ENCODE measurements at regions not wholly inside any gene's neighbourhood (a gene's known extent, or its start where the extent isn't known, plus 50 kb on each side); places are given as distances from the start of the nearest gene placed in this dataset.

- Histone ChIP-seq H3K9me2 (ENCODE audit: low read depth, low read length) (no peaks in the 10 kb centered on the region), H3K4me1 (ENCODE audit: insufficient read depth, low read length, severe bottlenecking) (no peaks in the 10 kb centered on the region), H2AFZ (ENCODE audit: low read length) (no peak overlapping the region), H3K9me3 (ENCODE audit: low read length) (no peaks in the 10 kb centered on the region), H3K36me3 (ENCODE audit: insufficient read depth, low read length) (no peaks in the 10 kb centered on the region), H3K9ac (ENCODE audit: low read length) (no peak overlapping the region), H3K27me3 (ENCODE audit: insufficient read depth, low read length) (no peaks in the 10 kb centered on the region), H3F3A (ENCODE audit: insufficient read depth, low read length) (no peaks in the 10 kb centered on the region), H3K4me2 (ENCODE audit: low read length) (no peak overlapping the region), H3K79me2 (ENCODE audit: insufficient read depth, low read length) (no peaks in the 10 kb centered on the region), H3K27ac (ENCODE audit: low read depth, low read length, poor library complexity, severe bottlenecking) (no peak overlapping the region), H3K4me3 (ENCODE audit: low read depth, low read length, poor library complexity, severe bottlenecking) (no peak overlapping the region), H4K20me1 (ENCODE audit: insufficient read depth, low read length) (no peaks in the 10 kb centered on the region)
- TF ChIP-seq EZH2 (IDR thresholded peaks at IDR 0.05; ENCODE audit: borderline replicate concordance, low read length), result no peak
- TF ChIP-seq, protein P1, sequence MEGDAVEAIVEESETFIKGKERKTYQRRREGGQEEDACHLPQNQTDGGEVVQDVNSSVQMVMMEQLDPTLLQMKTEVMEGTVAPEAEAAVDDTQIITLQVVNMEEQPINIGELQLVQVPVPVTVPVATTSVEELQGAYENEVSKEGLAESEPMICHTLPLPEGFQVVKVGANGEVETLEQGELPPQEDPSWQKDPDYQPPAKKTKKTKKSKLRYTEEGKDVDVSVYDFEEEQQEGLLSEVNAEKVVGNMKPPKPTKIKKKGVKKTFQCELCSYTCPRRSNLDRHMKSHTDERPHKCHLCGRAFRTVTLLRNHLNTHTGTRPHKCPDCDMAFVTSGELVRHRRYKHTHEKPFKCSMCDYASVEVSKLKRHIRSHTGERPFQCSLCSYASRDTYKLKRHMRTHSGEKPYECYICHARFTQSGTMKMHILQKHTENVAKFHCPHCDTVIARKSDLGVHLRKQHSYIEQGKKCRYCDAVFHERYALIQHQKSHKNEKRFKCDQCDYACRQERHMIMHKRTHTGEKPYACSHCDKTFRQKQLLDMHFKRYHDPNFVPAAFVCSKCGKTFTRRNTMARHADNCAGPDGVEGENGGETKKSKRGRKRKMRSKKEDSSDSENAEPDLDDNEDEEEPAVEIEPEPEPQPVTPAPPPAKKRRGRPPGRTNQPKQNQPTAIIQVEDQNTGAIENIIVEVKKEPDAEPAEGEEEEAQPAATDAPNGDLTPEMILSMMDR (IDR thresholded peaks at IDR 0.05; ENCODE audit: low read length), result no peak
Observed at GRCh38 chr2:225140723-225141122, 98.5 kb upstream of the DOCK10 start.

GRCh38 chr2:225137971-225138370, 95.7 kb upstream of the DOCK10 start:
- H3K36me3 ChIP-seq (ENCODE audit: insufficient read depth, low read length), result no peaks in the 10 kb centered on the region

DNA sequence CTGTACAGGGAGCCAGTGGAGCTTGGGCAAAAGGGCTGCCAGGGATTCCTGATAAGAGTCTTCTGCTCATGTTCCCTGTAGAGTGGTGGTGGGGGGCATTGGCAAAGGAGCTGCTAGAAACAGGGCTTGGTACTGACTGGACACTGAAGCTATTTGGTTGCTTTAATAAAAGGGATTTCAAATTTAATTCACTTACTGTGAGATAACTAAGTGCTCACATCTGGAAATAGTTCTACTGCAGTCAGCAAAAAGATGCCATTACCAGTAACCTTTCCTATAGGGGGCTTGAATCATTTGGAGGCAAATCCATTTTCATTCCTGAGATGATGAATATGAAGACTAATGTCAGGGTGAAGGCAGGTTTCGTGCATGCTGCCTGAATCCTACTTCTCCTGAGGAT, 94.3 kb upstream of the DOCK10 start:
- no peak for TF ChIP-seq EZH2 (IDR thresholded peaks at IDR 0.05; ENCODE audit: borderline replicate concordance, low read length)
- TF ChIP-seq, protein P1 (IDR thresholded peaks at IDR 0.05; ENCODE audit: low read length), result no peak

More at GRCh38 chr2:225137971-225138370, 95.7 kb upstream of the DOCK10 start:
- H3F3A ChIP-seq (ENCODE audit: insufficient read depth, low read length), result no peaks in the 10 kb centered on the region
- H3K79me2 ChIP-seq (ENCODE audit: insufficient read depth, low read length), result no peaks in the 10 kb centered on the region
- H2AFZ ChIP-seq (ENCODE audit: low read length), result no peak overlapping the region
- no peaks in the 10 kb centered on the region for H3K9me3 ChIP-seq (ENCODE audit: low read length)
- no peak overlapping the region for H3K4me3 ChIP-seq (ENCODE audit: low read depth, low read length, poor library complexity, severe bottlenecking)
- H3K27me3 ChIP-seq (ENCODE audit: insufficient read depth, low read length), result no peaks in the 10 kb centered on the region
- H3K27ac ChIP-seq (ENCODE audit: low read depth, low read length, poor library complexity, severe bottlenecking), result no peak overlapping the region
- no peaks in the 10 kb centered on the region for H3K9me2 ChIP-seq (ENCODE audit: low read depth, low read length)
- no peaks in the 10 kb centered on the region for H4K20me1 ChIP-seq (ENCODE audit: insufficient read depth, low read length)
- no peak overlapping the region for H3K9ac ChIP-seq (ENCODE audit: low read length)
- TF ChIP-seq EZH2 (IDR thresholded peaks at IDR 0.05; ENCODE audit: borderline replicate concordance, low read length), result no peak
- TF ChIP-seq, protein P1 (IDR thresholded peaks at IDR 0.05; ENCODE audit: low read length), result no peak
- no peaks in the 10 kb centered on the region for H3K4me1 ChIP-seq (ENCODE audit: insufficient read depth, low read length, severe bottlenecking)
- no peak overlapping the region for H3K4me2 ChIP-seq (ENCODE audit: low read length)

More for the DNA sequence above, 94.3 kb upstream of the DOCK10 start:
- H2AFZ ChIP-seq (ENCODE audit: low read length), result no peak overlapping the region
- H3K9me2 ChIP-seq (ENCODE audit: low read depth, low read length), result no peaks in the 10 kb centered on the region
- no peak overlapping the region for H3K9ac ChIP-seq (ENCODE audit: low read length)
- no peaks in the 10 kb centered on the region for H4K20me1 ChIP-seq (ENCODE audit: insufficient read depth, low read length)
- no peak overlapping the region for H3K4me2 ChIP-seq (ENCODE audit: low read length)
- no peaks in the 10 kb centered on the region for H3F3A ChIP-seq (ENCODE audit: insufficient read depth, low read length)
- H3K79me2 ChIP-seq (ENCODE audit: insufficient read depth, low read length), result no peaks in the 10 kb centered on the region
- H3K4me3 ChIP-seq (ENCODE audit: low read depth, low read length, poor library complexity, severe bottlenecking), result no peak overlapping the region
- H3K27me3 ChIP-seq (ENCODE audit: insufficient read depth, low read length), result no peaks in the 10 kb centered on the region
- H3K4me1 ChIP-seq (ENCODE audit: insufficient read depth, low read length, severe bottlenecking), result no peaks in the 10 kb centered on the region
- no peak overlapping the region for H3K27ac ChIP-seq (ENCODE audit: low read depth, low read length, poor library complexity, severe bottlenecking)
- no peaks in the 10 kb centered on the region for H3K36me3 ChIP-seq (ENCODE audit: insufficient read depth, low read length)
- no peaks in the 10 kb centered on the region for H3K9me3 ChIP-seq (ENCODE audit: low read length)
